ENCODE measurements at regions not wholly inside any gene's neighbourhood (a gene's known extent, or its start where the extent isn't known, plus 50 kb on each side); places are given as distances from the start of the nearest gene placed in this dataset.

GRCh38 chr4:29307755-29308154 is 1412.4 kb upstream of the PCDH7 start:
- Histone ChIP-seq H3K9me3 (replicated peaks) (no peaks in the 10 kb centered on the region), H3K36me3 (no peaks in the 10 kb centered on the region), H3K4me1 (no peaks in the 10 kb centered on the region), H3K27me3 (ENCODE audit: low read depth) (no peaks in the 10 kb centered on the region), H3K4me3 (no peak overlapping the region), H3K27ac (replicated peaks) (no peak overlapping the region)
- intact Hi-C loops (cut with micrococcal nuclease) = no loop called here
- TF ChIP-seq, protein P1, sequence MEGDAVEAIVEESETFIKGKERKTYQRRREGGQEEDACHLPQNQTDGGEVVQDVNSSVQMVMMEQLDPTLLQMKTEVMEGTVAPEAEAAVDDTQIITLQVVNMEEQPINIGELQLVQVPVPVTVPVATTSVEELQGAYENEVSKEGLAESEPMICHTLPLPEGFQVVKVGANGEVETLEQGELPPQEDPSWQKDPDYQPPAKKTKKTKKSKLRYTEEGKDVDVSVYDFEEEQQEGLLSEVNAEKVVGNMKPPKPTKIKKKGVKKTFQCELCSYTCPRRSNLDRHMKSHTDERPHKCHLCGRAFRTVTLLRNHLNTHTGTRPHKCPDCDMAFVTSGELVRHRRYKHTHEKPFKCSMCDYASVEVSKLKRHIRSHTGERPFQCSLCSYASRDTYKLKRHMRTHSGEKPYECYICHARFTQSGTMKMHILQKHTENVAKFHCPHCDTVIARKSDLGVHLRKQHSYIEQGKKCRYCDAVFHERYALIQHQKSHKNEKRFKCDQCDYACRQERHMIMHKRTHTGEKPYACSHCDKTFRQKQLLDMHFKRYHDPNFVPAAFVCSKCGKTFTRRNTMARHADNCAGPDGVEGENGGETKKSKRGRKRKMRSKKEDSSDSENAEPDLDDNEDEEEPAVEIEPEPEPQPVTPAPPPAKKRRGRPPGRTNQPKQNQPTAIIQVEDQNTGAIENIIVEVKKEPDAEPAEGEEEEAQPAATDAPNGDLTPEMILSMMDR (IDR thresholded peaks at IDR 0.05; ENCODE audit: borderline replicate concordance) = no peak
- no peak for DNase-seq

DNA sequence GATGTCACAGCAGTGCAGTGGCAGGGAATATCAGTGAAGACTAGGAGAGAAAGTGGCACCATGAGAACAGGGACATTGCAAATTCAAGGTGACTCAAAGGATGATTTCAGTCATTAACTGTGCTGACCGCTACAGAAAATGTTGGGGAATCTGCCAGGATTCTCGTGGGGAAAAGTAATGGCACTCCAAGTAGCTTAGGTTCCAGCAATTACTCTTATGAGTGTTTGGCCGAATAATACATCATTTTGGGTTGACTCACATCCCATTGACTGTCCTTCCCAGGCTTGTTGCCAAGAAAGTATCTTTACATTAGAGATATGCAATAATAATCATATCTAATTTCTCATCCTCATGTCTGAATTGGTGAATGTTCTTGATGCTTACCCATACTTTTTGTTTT is 1411.1 kb upstream of the PCDH7 start:
- Histone ChIP-seq H3K27me3 (ENCODE audit: low read depth) (no peaks in the 10 kb centered on the region), H3K4me3 (no peak overlapping the region), H3K36me3 (no peaks in the 10 kb centered on the region), H3K27ac (replicated peaks) (no peak overlapping the region), H3K9me3 (replicated peaks) (no peaks in the 10 kb centered on the region), H3K4me1 (no peaks in the 10 kb centered on the region)
- TF ChIP-seq, protein P1 (IDR thresholded peaks at IDR 0.05; ENCODE audit: borderline replicate concordance) = no peak
- intact Hi-C loops (cut with micrococcal nuclease) = no loop called here
- no peak for DNase-seq

DNA sequence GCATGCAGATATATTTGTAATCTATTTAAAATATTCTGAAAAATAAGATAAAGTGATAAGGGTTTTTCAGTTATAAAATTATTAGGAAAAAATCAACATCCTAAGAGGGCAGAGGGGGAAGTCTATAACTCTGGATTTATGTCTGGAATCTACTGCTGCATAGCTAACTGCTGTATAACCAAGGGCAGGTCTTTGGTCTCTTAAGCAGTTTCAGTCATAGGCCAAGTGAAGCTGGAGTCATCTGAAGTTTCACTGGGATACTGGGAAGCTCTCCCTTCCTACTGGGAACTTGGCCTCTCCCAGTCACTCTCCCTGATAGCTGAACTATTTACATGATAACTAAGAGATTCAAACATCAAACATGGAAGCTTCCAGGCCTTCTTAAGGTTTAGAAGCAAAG is 1409.9 kb upstream of the PCDH7 start:
- Histone ChIP-seq H3K4me3 (no peak overlapping the region), H3K9me3 (replicated peaks) (no peaks in the 10 kb centered on the region), H3K27ac (replicated peaks) (no peak overlapping the region), H3K36me3 (no peaks in the 10 kb centered on the region), H3K27me3 (ENCODE audit: low read depth) (no peaks in the 10 kb centered on the region), H3K4me1 (no peaks in the 10 kb centered on the region)
- DNase-seq = no peak
- intact Hi-C loops (cut with micrococcal nuclease) = no loop called here
- TF ChIP-seq, protein P1 (IDR thresholded peaks at IDR 0.05; ENCODE audit: borderline replicate concordance) = no peak

DNA sequence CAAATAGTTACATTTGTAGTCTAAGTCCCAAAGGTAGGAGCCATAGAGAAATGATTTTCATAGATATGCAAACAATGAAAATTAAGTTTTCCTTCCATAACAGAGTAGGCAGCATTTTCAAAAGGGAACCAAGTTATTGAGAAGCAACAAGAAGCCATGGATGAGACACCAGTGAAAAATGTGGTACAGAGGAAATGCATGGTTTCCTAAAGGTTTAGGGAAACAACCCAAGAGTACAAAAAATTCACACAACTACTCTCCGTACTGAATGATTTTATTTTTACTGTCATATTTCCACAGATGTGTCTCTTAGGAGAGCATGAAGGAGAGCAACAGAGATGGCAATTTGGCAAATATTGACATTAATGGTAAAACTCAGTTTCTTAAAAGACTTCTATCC is 1408.9 kb upstream of the PCDH7 start:
- Histone ChIP-seq H3K4me1 (no peaks in the 10 kb centered on the region), H3K27me3 (ENCODE audit: low read depth) (no peaks in the 10 kb centered on the region), H3K9me3 (replicated peaks) (no peaks in the 10 kb centered on the region), H3K36me3 (no peaks in the 10 kb centered on the region), H3K27ac (replicated peaks) (no peak overlapping the region), H3K4me3 (no peak overlapping the region)
- intact Hi-C loops (cut with micrococcal nuclease) = no loop called here
- DNase-seq = no peak
- TF ChIP-seq, protein P1 (IDR thresholded peaks at IDR 0.05; ENCODE audit: borderline replicate concordance) = no peak

DNA sequence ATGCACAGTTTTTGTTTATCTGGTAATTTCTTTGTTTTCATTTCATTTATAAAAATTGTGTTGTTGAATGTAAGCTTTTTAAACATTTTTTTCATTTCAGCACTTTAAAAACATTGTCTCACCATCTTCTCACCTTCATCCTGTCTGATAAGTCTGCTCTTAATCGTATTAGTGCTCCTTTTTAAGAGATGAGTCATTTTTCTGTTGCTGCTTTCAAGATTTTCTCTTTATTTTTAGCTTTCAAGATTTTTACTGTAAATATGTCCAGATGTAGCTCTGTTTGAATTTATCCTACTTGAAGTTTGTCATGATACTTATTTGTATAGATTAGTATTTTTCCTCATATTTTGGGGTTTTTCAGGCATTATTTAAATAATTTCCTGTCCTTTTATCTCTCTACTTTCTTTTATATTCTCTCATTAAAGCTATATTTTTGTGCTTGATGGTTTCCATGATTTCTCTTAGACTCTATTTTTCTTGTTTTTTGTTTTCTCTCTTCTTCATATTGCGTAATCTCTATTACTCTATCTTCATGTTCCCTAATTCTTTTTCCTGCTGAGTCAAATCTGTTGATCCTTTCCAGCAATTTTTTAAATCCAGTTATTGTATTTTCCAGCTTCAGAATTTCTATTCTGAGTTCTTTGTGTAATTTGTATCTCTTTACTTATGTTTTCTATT is 1400.4 kb upstream of the PCDH7 start:
- peaks cover 7% of the 10 kb centered on the region for H3K9me3 ChIP-seq (replicated peaks)
- TF ChIP-seq, protein P1 (IDR thresholded peaks at IDR 0.05; ENCODE audit: borderline replicate concordance) = no peak
- H3K27me3 ChIP-seq (ENCODE audit: low read depth) = no peaks in the 10 kb centered on the region
- intact Hi-C loops (cut with micrococcal nuclease) = no loop called here
- DNase-seq = no peak
- no peaks in the 10 kb centered on the region for H3K4me1 ChIP-seq
- no peaks in the 10 kb centered on the region for H3K36me3 ChIP-seq
- no peak overlapping the region for H3K4me3 ChIP-seq
- H3K27ac ChIP-seq (replicated peaks) = no peak overlapping the region
